ENCODE measurements at regions not wholly inside any gene's neighbourhood (a gene's known extent, or its start where the extent isn't known, plus 50 kb on each side); places are given as distances from the start of the nearest gene placed in this dataset.

GRCh38 chr1:194919146-194919545 is 1689.1 kb downstream of the KCNT2 start (continued):
- TF ChIP-seq ZHX1 (conservative IDR thresholded peaks at IDR 0.05; ENCODE audit: low read length): no peak
- TF ChIP-seq ZNF398 (CRISPR knock-in tag; IDR thresholded peaks at IDR 0.05): no peak
- TF ChIP-seq TCF7 (IDR thresholded peaks at IDR 0.05; ENCODE audit: borderline replicate concordance): no peak
- no peak for TF ChIP-seq GABPB1 (CRISPR knock-in tag; IDR thresholded peaks at IDR 0.05)
- TF ChIP-seq MYC (IDR thresholded peaks at IDR 0.05; ENCODE audit: low read depth, low read length): no peak
- 0 out of 2 replicates have a peak, but pooled peaks have one; percentile 43 for TF ChIP-seq MYC (CRISPR knock-in tag; IDR thresholded peaks at IDR 0.05; ENCODE audit: borderline replicate concordance, low read depth)
- TF ChIP-seq MAFK (IDR thresholded peaks at IDR 0.05; ENCODE audit: low read length): no peak
- TF ChIP-seq CBX2 (IDR thresholded peaks at IDR 0.05; ENCODE audit: insufficient read depth, low read length, poor library complexity, severe bottlenecking): no peak
- TF ChIP-seq FIP1L1 (IDR thresholded peaks at IDR 0.05; ENCODE audit: low read depth, low read length, poor library complexity, severe bottlenecking): no peak
- 0 out of 4 replicates have a peak, but pooled peaks of 1 of the 2 experiments have one; percentile 9 for TF ChIP-seq MAZ (CRISPR knock-in tag; conservative IDR thresholded peaks at IDR 0.05 in 1 of 2, IDR thresholded peaks at IDR 0.05 in 1 of 2)
- peak; percentile 54 to 72; a peak in 2 of 4 replicates for TF ChIP-seq TRIM24 (IDR thresholded peaks at IDR 0.05)
- no peak for TF ChIP-seq SIRT6 (IDR thresholded peaks at IDR 0.05; ENCODE audit: low read depth, low read length)
- no peak for TF ChIP-seq KAT7 (CRISPR knock-in tag; IDR thresholded peaks at IDR 0.05; ENCODE audit: borderline replicate concordance)
- TF ChIP-seq CGGBP1 (CRISPR knock-in tag; IDR thresholded peaks at IDR 0.05): no peak
- TF ChIP-seq PHB (CRISPR knock-in tag; IDR thresholded peaks at IDR 0.05): no peak
- TF ChIP-seq RBM14 (IDR thresholded peaks at IDR 0.05; ENCODE audit: borderline replicate concordance, insufficient read depth, low read depth, low read length): no peak
- TF ChIP-seq MLLT1 (IDR thresholded peaks at IDR 0.05): no peak
- TF ChIP-seq MAFG (tag; conservative IDR thresholded peaks at IDR 0.05): no peak
- no peak for TF ChIP-seq E2F6 (IDR thresholded peaks at IDR 0.05; ENCODE audit: borderline replicate concordance in 1 of 2, extremely low read depth in 1 of 2, insufficient read depth in 1 of 2, insufficient read length in 1 of 2, low read depth in 1 of 2, low read length in 1 of 2, poor library complexity in 1 of 2, severe bottlenecking in 1 of 2)
- no peak for TF ChIP-seq ZNF431 (CRISPR knock-in tag; IDR thresholded peaks at IDR 0.05)
- no peak for TF ChIP-seq GATA2 (CRISPR knock-in tag; IDR thresholded peaks at IDR 0.05)
- no peak for TF ChIP-seq ZBTB17 (CRISPR knock-in tag; IDR thresholded peaks at IDR 0.05)

Data from K562 (cell line).